HG02571 (cell line): ENCODE measurements at regions not wholly inside any gene's neighbourhood (a gene's known extent, or its start where the extent isn't known, plus 50 kb on each side); places are given as distances from the start of the nearest gene placed in this dataset.

ENCODE experiments used
- ATAC-seq: cut with Tn5 transposase; IDR thresholded peaks from one replicate; pipeline ENCODE4 v1.9.1; 2021; ENCODE audit warnings: mild to moderate bottlenecking, moderate library complexity; ENCODE audit not compliant: unreplicated experiment

DNA sequence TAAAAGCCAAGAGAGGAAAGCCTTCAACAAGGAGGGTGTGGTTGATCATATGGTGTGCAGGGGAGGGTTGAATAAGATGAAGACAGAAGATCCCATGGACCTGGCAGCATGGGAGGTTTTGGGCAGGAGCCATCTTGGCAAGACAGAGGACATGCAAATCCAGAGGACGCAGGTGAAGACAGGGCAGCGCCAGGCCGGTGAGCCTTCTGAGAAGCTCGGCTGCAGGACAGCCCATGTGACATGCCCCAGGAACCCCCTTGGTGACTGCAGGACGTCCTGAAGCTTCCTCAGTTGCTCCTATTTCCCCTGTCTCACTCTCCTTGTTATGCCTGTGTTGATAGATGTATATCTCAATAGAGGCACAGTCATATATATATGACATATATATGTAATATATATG is 159.4 kb downstream of the GADD45G start:
- no peak for ATAC-seq

DNA sequence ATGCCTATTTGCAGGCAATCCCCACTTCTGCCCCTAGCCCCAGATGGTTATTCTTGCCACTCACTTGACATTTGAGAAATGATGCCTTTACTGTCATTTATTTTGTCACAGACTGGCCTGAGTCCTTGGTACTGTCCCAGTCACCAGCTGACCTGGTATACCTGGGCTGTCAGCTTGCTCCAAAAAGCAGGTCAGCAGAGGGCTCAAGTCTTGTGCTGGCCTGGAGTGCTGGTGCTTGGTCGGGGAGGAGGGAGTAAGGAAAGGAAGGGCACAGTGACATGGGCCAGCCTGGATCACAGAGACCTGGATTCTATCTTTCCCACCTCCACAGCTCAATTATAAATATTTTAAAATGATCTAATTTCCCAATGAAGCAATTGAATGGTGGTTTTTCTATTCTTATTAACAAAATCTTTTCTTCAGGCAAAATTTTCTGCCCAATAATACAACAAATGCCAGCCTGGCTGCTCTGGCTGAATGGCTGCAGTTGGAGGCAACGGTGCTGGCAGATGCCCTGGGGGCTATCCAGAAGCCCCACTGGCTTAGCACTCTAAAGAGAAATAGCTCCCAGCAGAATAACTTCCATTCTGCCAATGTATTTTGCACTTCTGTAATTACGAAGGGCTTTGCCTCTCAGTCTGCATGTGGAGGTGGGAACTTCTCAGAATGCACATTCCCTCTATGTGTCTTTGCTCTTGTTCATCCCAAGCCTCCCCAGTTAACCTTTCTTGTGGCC is 160.6 kb downstream of the GADD45G start:
- ATAC-seq = no peak

DNA sequence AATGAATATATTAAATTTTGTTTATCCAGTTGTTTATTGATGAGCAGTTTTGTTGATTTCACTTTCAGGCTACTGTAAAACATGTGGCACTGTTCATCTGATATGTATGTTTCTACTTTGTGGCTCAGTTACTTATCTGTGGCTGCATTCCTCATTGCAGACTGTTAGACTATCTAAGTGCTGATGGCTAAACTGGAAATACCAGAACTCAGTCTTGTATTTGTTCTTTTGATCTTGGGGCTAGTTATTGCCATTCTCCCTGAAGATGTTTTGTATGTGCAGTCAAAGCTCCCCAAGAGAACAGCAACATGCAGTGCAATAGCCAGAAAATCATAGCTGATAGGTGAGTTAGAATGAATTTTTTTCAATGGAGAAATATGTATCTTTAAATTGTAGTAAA is 162.2 kb downstream of the GADD45G start:
- ATAC-seq = no peak

DNA sequence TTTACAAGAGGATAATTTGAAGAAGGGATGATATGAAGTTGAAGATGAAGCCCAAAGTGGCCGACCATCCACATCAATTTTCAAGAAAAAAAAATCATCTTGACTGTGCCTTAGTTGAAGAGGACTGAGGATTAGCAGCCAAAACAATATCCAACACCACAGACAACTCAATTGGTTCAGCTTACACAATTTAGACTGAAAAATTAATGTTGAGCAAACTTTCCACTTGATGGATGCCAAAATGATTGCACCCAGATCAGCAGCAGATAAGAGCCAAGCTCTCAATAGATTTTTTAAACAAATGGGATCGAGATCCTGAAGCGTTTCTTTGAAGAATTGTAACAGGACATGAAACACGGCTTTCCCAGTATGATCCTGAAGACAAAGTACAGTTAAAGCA is 163.2 kb downstream of the GADD45G start:
- ATAC-seq = no peak

GRCh38 chr9:89768650-89769071 is 163.8 kb downstream of the GADD45G start:
- no peak for ATAC-seq

- no peak for ATAC-seq
Measured at GRCh38 chr9:89770531-89771174, 165.8 kb downstream of the GADD45G start.

DNA sequence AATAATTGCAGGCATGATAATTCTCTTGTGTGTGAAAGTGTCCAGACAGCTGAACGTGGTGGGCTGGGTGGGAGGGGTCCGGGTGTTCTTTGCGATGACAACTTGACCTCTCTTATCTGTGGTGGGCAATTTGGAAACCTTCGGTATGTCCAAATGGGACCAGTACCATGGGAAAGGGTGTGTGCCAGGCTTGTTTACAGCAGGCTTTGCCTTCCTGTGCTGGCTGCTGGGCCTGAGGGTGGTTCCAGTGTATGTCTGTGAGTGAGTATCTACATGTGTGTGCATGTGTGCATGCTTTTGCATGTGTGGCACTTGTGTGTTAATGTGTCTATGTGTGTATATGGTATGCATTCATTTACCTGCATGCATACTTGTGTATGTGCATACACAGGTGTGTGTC is 166.4 kb downstream of the GADD45G start:
- ATAC-seq = no peak

GRCh38 chr9:89773170-89773569 is 168.4 kb downstream of the GADD45G start:
- no peak for ATAC-seq

GRCh38 chr9:89774858-89775370 is 170.1 kb downstream of the GADD45G start:
- no peak for ATAC-seq

DNA sequence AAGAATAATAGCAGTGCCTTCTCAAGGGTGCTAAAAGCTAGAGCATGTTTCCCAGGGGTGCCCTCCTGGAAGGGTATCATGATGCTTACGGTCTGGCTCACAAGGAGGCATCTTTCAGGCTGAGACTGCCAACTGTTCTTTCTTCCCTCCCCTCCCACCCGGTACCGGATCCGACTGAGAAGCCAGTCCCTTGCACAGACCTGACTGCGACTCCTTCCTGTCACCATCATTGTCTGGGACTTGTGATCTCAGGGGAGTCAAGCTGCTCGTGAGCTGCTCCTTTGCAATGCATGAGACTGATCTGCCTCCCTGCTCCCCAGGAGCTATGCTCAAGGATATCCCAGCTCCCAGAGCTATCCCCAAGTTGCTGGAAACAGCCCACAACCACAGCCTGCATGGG is 170.8 kb downstream of the GADD45G start:
- no peak for ATAC-seq

DNA sequence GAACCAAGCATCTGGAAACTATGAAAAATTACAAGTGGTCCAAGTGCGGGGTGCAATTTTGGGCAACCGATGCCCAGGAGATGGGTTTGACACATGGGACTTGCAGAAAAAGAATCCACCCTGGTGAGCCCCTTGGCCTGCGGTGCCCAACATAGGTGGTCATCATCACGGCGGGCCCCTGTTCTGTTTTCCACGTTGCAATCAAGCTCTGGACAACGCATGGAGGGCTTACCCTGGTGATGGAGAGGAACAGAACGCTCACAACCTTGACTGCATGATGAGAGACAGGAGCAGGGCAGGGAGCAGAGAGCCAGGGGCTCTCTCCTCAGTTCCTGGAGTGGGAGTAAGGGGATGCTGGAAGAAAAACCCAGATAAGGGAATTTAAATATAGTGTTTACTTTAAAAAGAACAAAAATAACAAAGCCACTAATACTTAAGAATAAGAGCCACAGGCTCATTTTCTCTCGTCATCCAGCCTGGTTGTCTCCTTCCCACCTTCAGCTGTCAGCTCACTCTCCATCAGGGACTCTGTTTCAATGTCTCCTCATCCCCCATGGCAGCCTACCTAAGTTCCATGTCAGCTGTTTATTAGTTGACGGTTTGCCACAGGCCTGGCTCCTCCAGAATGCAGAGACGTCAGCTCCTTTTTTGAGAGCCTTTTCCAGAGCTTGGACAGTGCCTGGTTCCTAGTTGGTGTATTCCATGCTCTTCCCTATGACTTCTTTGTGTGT is 172.1 kb downstream of the GADD45G start:
- no peak for ATAC-seq

- no peak for ATAC-seq
Measured at GRCh38 chr9:89777544-89777943, 172.7 kb downstream of the GADD45G start.

- no peak for ATAC-seq
Measured at GRCh38 chr9:89778100-89779090, 173.6 kb downstream of the GADD45G start.

- ATAC-seq = no peak
Measured at GRCh38 chr9:89779405-89780203, 174.8 kb downstream of the GADD45G start.

DNA sequence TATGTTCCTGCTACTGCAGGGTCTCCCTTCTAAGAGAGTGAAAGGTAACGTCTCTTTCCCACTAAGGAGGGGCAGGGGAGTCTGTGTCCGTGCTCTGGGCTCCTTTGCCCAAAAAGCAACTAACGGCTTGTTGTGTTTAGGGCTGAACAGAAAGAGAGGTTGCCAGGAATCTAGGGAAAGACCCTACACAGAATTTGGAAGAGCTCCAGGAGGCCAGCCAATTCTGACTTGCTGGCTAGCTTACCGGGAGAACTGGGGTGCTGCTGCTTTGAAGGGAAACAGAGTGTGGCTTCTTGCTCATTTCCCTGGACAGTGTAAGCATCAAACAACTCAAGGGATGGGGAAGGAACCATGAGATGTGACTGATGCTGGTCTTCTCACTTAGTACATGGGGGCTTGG is 176.1 kb downstream of the GADD45G start:
- no peak for ATAC-seq

GRCh38 chr9:89781838-89782540 is 177.2 kb downstream of the GADD45G start:
- ATAC-seq = no peak

GRCh38 chr9:89786655-89787054 is 181.8 kb downstream of the GADD45G start:
- no peak for ATAC-seq

- ATAC-seq = no peak
Measured at GRCh38 chr9:89787595-89787994, 182.8 kb downstream of the GADD45G start.

GRCh38 chr9:89788434-89788833 is 183.6 kb downstream of the GADD45G start:
- ATAC-seq = no peak
